HG03108 (cell line): ENCODE measurements at regions not wholly inside any gene's neighbourhood (a gene's known extent, or its start where the extent isn't known, plus 50 kb on each side); places are given as distances from the start of the nearest gene placed in this dataset.
"Not testable (repeated sequence)": the region's sequence is repeated elsewhere in the genome, so short reads cannot be mapped to it uniquely, and the experiment has no call there.

Experiments
- ATAC-seq: cut with Tn5 transposase; IDR thresholded peaks from one replicate; pipeline ENCODE4 v1.9.1; 2021; ENCODE audit warnings: moderate library complexity; ENCODE audit not compliant: unreplicated experiment

- ATAC-seq, result no peak
These were observed 53.2 kb upstream of the SH3BP4 start for GRCh38 chr2:234898534-234899053.

- ATAC-seq, result not testable (repeated sequence)
These were observed 63.4 kb upstream of the SH3BP4 start for GRCh38 chr2:234888442-234888841.

- no peak for ATAC-seq
These were observed 64.6 kb upstream of the SH3BP4 start for GRCh38 chr2:234887195-234887594.

- ATAC-seq, result no peak
These were observed 65.9 kb upstream of the SH3BP4 start for GRCh38 chr2:234885886-234886285.

GRCh38 chr2:234885118-234885517 lies 66.7 kb upstream of the SH3BP4 start:
- ATAC-seq, result no peak

GRCh38 chr2:234884591-234884990 lies 67.2 kb upstream of the SH3BP4 start:
- ATAC-seq, result no peak

- ATAC-seq, result no peak
These were observed 70.2 kb upstream of the SH3BP4 start for GRCh38 chr2:234881413-234882241.

- no peak for ATAC-seq
These were observed 71.1 kb upstream of the SH3BP4 start for GRCh38 chr2:234880551-234881211.

- ATAC-seq, result no peak
These were observed 72.0 kb upstream of the SH3BP4 start for GRCh38 chr2:234879671-234880455.

- not testable (repeated sequence) for ATAC-seq
These were observed 75.2 kb upstream of the SH3BP4 start for GRCh38 chr2:234876621-234877020.

GRCh38 chr2:234874347-234875046 lies 77.3 kb upstream of the SH3BP4 start:
- no peak for ATAC-seq

GRCh38 chr2:234873828-234874173 lies 78.0 kb upstream of the SH3BP4 start:
- no peak for ATAC-seq

- ATAC-seq, result no peak
These were observed 78.6 kb upstream of the SH3BP4 start for GRCh38 chr2:234873103-234873827.

GRCh38 chr2:234869969-234870368 lies 81.8 kb upstream of the SH3BP4 start:
- no peak for ATAC-seq

GRCh38 chr2:234869164-234869563 lies 82.7 kb upstream of the SH3BP4 start:
- no peak for ATAC-seq

- no peak for ATAC-seq
These were observed 83.9 kb upstream of the SH3BP4 start for GRCh38 chr2:234867882-234868285.

GRCh38 chr2:234865586-234865985 lies 86.2 kb upstream of the SH3BP4 start:
- no peak for ATAC-seq

- no peak for ATAC-seq
These were observed 86.8 kb upstream of the SH3BP4 start for GRCh38 chr2:234865040-234865439.

GRCh38 chr2:234864506-234864905 lies 87.3 kb upstream of the SH3BP4 start:
- no peak for ATAC-seq
